HEK293T (cell line): ENCODE measurements at regions not wholly inside any gene's neighbourhood (a gene's known extent, or its start where the extent isn't known, plus 50 kb on each side); places are given as distances from the start of the nearest gene placed in this dataset.

Experiments
- CTCF ChIA-PET: fragments of 350-600 bp; formaldehyde crosslinking; extraction: SDS; loops from one replicate; lab custom pipeline; 2021; ENCODE audit warnings: antibody characterized with exemption, inconsistent platforms; lab: Yijun Ruan, JAX
- POLR2A ChIA-PET: fragments of 350-600 bp; formaldehyde crosslinking; extraction: SDS; loops from one replicate; lab custom pipeline; 2020; ENCODE audit warnings: antibody characterized with exemption, inconsistent platforms; lab: Yijun Ruan, JAX
- DNase-seq: peaks from one replicate; pipeline ENCODE4 v3.0.0; 2012; ENCODE audit warnings: mixed read lengths; ENCODE audit errors: extremely low spot score
- ARNT ChIP-seq: fragments of 450-650 bp; IDR thresholded peaks from 2 replicates; pipeline ENCODE4 v1.6.1; 2017; ENCODE audit warnings: mild to moderate bottlenecking
- BHLHE40 ChIP-seq: fragments of 450-650 bp; IDR thresholded peaks from 2 replicates; pipeline ENCODE4 v1.6.1; 2016; ENCODE audit warnings: mild to moderate bottlenecking, moderate library complexity, borderline replicate concordance
- CTBP1 ChIP-seq: fragments of 450-650 bp; IDR thresholded peaks from 2 replicates; pipeline ENCODE4 v1.6.1; 2016; ENCODE audit warnings: borderline replicate concordance
- ELF4 ChIP-seq: fragments of 450-650 bp; IDR thresholded peaks from 2 replicates; pipeline ENCODE4 v1.6.1; 2017; ENCODE audit warnings: antibody characterized with exemption
- FOXA1 ChIP-seq: fragments of 450-650 bp; IDR thresholded peaks from 2 replicates; pipeline ENCODE4 v1.6.1; 2016; ENCODE audit warnings: mild to moderate bottlenecking
- FOXK2 ChIP-seq: fragments of 450-650 bp; IDR thresholded peaks from 2 replicates; pipeline ENCODE4 v1.6.1; 2016; ENCODE audit warnings: mild to moderate bottlenecking
- FOXM1 ChIP-seq: fragments of 450-650 bp; IDR thresholded peaks from 2 replicates; pipeline ENCODE4 v1.6.1; 2017; ENCODE audit warnings: mild to moderate bottlenecking, borderline replicate concordance
- HDGF ChIP-seq: fragments of 450-650 bp; IDR thresholded peaks from 2 replicates; pipeline ENCODE4 v1.6.1; 2017; ENCODE audit warnings: antibody characterized with exemption, borderline replicate concordance
- L3MBTL2 ChIP-seq: fragments of 450-650 bp; conservative IDR thresholded peaks from 2 replicates; pipeline ENCODE4 v1.6.1; 2016; ENCODE audit warnings: mild to moderate bottlenecking
- LEF1 ChIP-seq: fragments of 450-650 bp; IDR thresholded peaks from 2 replicates; pipeline ENCODE4 v1.6.1; 2017; ENCODE audit warnings: mild to moderate bottlenecking, borderline replicate concordance
- NFRKB ChIP-seq: fragments of 450-650 bp; IDR thresholded peaks from 2 replicates; pipeline ENCODE4 v1.6.1; 2016; ENCODE audit warnings: mild to moderate bottlenecking, moderate library complexity
- PKNOX1 ChIP-seq: fragments of 450-650 bp; IDR thresholded peaks from 2 replicates; pipeline ENCODE4 v1.6.1; 2016
- SP1 ChIP-seq: fragments of 450-650 bp; IDR thresholded peaks from 2 replicates; pipeline ENCODE4 v1.6.1; 2017
- SUZ12 ChIP-seq: fragments of 450-650 bp; IDR thresholded peaks from 2 replicates; pipeline ENCODE4 v1.6.1; 2016; ENCODE audit warnings: mild to moderate bottlenecking
- TARDBP ChIP-seq: fragments of 450-650 bp; IDR thresholded peaks from 2 replicates; pipeline ENCODE4 v1.6.1; 2016
- ZNF384 ChIP-seq: fragments of 450-650 bp; IDR thresholded peaks from 2 replicates; pipeline ENCODE4 v1.6.1; 2016

- no peak for TF ChIP-seq FOXM1
- TF ChIP-seq ZNF384: no peak
- TF ChIP-seq HDGF: no peak
- no peak for TF ChIP-seq FOXA1
- no peak for TF ChIP-seq SP1
- TF ChIP-seq CTBP1: no peak
- TF ChIP-seq LEF1: no peak
- no peak for TF ChIP-seq ARNT
- no peak for TF ChIP-seq SUZ12
- no peak for TF ChIP-seq NFRKB
- TF ChIP-seq ELF4: no peak
- ChIA-PET CTCF (no interaction called here), POLR2A (interaction anchor here (3.9 kb wide), 1 partner anchor 217 kb away, joined by 20 read pairs; the partner anchor contains the start of gene CITED2)
- no peak for DNase-seq
Measured at GRCh38 chr6:139591075-139591865, 216.8 kb upstream of the CITED2 start.

DNA sequence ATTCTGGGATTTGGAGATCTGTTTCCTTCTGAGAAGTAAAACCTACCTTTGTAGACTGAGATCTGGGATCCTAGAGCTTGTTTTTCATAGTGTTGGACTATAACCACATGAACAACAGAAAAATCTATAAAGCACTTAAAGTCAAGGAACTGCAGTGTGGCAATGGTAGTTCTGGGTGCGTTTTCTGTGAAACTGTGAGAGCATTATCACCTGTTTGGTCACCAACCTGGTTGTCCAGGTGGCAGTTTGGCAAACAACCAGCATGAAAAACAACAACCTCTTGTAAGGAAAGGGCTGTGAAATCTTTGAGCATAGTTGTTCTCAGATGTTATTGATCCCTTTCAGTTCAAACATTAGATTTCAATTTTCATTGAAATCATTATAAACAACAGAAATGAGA, 215.8 kb upstream of the CITED2 start:
- CTCF ChIA-PET: no interaction called here
- TF ChIP-seq TARDBP (no peak), L3MBTL2 (no peak), ZNF384 (no peak)
- no peak for DNase-seq
- POLR2A ChIA-PET: interaction anchor here (3.9 kb wide), 1 partner anchor 216 kb away, joined by 20 read pairs; the partner anchor contains the start of gene CITED2

GRCh38 chr6:139588734-139589593, 214.5 kb upstream of the CITED2 start:
- DNase-seq: no peak
- POLR2A ChIA-PET: interaction anchor here (1.2 to 3.9 kb wide), 4 partner anchors 9 to 219 kb away, joined by 3 to 26 read pairs (median 12); partner anchors contain the start of gene CITED2
- CTCF ChIA-PET: no interaction called here
- TF ChIP-seq SUZ12 (no peak), ZNF384 (0 out of 2 replicates have a peak, but pooled peaks have one; percentile 25)

GRCh38 chr6:139588076-139588639, 213.7 kb upstream of the CITED2 start:
- POLR2A ChIA-PET: interaction anchor here (0.8 to 1.6 kb wide), 5 partner anchors 10 to 218 kb away, joined by 3 to 26 read pairs (median 3); partner anchors contain the start of gene CITED2
- CTCF ChIA-PET: interaction anchor here (0.5 to 0.7 kb wide), 2 partner anchors 218 to 705 kb away, joined by 3 read pairs; no protein-coding TSS in a partner anchor
- no peak for TF ChIP-seq FOXK2
- no peak for TF ChIP-seq PKNOX1
- no peak for TF ChIP-seq HDGF
- no peak for TF ChIP-seq ARNT
- no peak for TF ChIP-seq LEF1
- no peak for TF ChIP-seq NFRKB
- TF ChIP-seq FOXA1: no peak
- no peak for TF ChIP-seq L3MBTL2
- no peak for TF ChIP-seq FOXM1
- TF ChIP-seq SUZ12: no peak
- TF ChIP-seq SP1: no peak
- DNase-seq: peak; percentile 40

GRCh38 chr6:139587469-139587868, 213.0 kb upstream of the CITED2 start:
- ChIA-PET POLR2A (interaction anchor here (0.8 to 1.6 kb wide), 4 partner anchors 190 to 217 kb away, joined by 3 to 26 read pairs (median 4); partner anchors contain the start of gene CITED2), CTCF (interaction anchor here (0.7 kb wide), 1 partner anchor 217 kb away, joined by 3 read pairs; no protein-coding TSS in a partner anchor)
- no peak for DNase-seq
- TF ChIP-seq BHLHE40 (no peak), LEF1 (no peak), FOXK2 (no peak), CTBP1 (no peak), SUZ12 (no peak), HDGF (no peak), PKNOX1 (no peak), ARNT (no peak), L3MBTL2 (no peak), FOXA1 (no peak), SP1 (no peak), ELF4 (no peak), FOXM1 (no peak), ZNF384 (no peak), NFRKB (no peak), TARDBP (no peak)

DNA sequence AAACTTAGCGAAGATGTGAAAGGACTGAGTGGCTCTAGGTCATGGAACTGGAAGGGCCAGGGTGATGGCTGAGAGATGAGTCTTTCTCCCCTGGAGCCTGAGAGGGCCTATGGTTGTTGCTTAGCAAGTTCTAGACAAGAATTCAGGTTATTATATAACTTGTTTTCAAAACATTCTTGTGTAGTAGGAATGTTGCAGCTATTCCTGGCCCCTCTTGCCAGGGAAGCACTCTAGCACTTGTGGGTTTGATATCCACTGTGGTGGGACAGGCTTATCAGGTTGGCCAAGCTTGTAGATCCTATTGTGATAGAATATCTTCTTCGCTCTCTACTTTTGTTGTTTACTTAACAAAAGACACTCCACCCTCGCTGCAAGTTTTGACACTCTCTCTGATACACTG, 211.8 kb upstream of the CITED2 start:
- no peak for TF ChIP-seq ARNT
- no peak for TF ChIP-seq L3MBTL2
- TF ChIP-seq TARDBP: no peak
- TF ChIP-seq SUZ12: no peak
- TF ChIP-seq BHLHE40: no peak
- TF ChIP-seq FOXM1: no peak
- TF ChIP-seq CTBP1: no peak
- TF ChIP-seq ZNF384: no peak
- no peak for TF ChIP-seq FOXK2
- DNase-seq: no peak
- ChIA-PET POLR2A (no interaction called here), CTCF (no interaction called here)
